GM19463 (cell line): ENCODE measurements at regions not wholly inside any gene's neighbourhood (a gene's known extent, or its start where the extent isn't known, plus 50 kb on each side); places are given as distances from the start of the nearest gene placed in this dataset.

Experiments used
- ATAC-seq: cut with Tn5 transposase; IDR thresholded peaks from one replicate; pipeline ENCODE4 v1.9.1; 2021; ENCODE audit warnings: mild to moderate bottlenecking, moderate library complexity; ENCODE audit not compliant: unreplicated experiment

DNA sequence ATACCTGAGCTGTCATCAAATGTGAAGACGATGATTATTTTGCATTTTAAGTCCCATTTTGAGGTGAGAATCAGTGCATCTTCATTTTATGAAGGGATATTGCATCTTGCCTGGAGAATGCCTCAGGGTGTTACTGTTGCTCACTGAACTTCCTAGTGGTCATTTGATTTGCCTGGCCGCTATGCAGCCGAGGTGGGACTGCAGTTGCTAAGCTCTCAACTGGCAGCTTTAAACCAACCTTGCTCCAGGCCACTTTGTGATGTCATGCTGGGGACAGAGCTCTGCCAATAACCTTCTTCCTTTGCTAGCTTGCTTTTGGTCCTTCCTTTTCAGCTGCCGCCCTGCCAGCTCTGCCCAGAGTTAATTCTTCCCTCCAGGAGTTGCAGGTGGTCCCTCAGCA lies 409.4 kb upstream of the B3GAT1 start:
- ATAC-seq: no peak

- no peak for ATAC-seq
These were observed 407.0 kb upstream of the B3GAT1 start for GRCh38 chr11:134819041-134819440.

GRCh38 chr11:134818516-134818915 lies 406.5 kb upstream of the B3GAT1 start:
- no peak for ATAC-seq

- ATAC-seq: no peak
These were observed 403.4 kb upstream of the B3GAT1 start for GRCh38 chr11:134815404-134815803.

- ATAC-seq: no peak
These were observed 396.0 kb upstream of the B3GAT1 start for GRCh38 chr11:134807997-134808396.

DNA sequence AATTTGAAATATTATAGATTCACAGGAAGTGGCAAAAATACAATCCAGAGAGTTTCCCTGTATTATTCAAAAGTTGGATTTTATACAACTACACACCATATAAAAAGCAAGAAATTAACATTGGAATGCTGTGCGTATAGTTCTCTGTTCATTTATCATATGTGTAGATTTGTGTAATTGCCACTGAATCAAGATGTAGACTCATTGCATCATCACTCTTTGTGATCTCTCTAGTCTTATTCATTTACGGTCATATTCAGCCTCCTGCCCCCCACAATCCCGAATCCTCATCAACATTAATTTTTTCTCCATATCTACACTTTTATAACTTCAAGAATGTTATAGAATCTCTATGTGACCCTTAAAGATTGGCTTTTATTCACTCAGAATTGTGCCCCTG lies 390.6 kb upstream of the B3GAT1 start:
- ATAC-seq: no peak

DNA sequence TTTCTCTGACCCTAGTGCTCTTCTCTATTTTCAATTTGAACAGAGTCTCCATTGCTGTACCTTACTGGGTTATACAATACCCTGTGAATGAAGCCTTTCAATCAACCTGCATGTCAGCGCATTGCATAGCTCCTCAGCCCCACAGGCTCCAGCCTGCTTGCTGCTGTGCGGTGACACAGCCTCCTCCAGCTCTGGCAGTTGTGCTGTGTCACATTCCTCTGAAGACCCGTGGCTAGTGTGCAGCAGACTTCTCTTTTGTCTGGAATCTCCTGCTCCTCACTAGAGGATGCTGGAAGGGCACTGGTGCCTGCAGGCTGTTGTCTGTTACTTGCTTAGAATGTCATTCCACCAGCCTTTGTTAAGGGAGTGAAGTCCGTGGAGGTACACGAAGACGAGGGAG lies 390.1 kb upstream of the B3GAT1 start:
- no peak for ATAC-seq

- ATAC-seq: no peak
These were observed 389.5 kb upstream of the B3GAT1 start for GRCh38 chr11:134801570-134801969.

DNA sequence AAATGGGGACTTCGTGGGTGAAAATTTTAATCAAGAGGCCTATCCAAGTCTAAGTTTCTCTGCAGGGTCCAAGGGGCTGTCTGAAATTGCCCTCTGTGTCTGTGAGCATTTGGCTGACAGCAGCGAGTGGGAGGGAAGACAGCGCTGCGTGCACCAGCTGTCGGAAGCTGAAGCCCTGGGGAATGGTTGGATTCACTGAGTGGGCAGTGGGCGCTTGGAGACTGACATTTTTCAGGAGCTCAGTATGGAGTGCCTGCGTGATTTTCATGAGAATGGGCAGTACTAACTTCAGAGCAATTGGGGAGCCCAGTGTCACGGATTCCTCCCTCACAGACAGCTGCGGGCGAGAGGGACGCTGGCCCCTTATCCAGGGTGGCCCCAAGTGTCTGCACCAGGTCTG lies 388.8 kb upstream of the B3GAT1 start:
- ATAC-seq: no peak

DNA sequence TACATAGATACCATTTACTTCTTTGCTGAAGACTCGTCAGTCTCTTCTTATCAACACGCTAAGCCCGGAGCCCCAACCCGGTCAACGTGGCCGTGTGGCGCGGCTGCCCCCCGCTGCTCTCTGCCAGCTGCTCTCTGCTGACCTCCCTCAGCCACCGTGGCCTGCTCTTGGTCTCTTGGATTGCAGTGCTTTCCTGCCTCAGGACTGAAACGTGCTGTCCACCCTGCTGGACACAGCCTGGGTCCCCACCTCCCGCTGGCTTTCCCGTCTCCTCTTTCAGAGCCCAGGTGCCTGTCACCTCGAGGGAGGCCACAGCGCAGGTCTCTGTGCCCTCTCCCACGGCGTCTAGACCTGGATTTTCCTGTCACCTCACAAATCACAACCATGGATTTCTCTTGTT lies 388.1 kb upstream of the B3GAT1 start:
- ATAC-seq: no peak

DNA sequence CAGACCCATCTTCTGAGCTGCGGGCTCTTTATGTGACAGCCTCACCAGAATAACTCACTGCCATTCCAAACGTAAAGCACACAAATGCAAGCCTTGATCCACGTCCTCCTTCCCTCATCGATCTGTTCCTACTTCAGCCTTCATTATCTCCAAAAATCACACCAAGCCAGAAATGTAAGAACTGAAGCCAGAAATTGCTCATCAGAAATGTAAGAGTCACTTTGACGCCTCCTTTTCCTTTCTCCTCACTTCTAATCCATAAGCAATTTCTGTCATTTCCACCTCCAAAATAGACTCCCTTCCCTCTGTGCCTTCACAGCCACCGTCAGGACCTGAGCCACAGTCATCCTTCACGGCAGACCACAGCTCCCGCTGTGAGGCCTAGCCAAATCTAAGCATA lies 387.3 kb upstream of the B3GAT1 start:
- ATAC-seq: no peak

DNA sequence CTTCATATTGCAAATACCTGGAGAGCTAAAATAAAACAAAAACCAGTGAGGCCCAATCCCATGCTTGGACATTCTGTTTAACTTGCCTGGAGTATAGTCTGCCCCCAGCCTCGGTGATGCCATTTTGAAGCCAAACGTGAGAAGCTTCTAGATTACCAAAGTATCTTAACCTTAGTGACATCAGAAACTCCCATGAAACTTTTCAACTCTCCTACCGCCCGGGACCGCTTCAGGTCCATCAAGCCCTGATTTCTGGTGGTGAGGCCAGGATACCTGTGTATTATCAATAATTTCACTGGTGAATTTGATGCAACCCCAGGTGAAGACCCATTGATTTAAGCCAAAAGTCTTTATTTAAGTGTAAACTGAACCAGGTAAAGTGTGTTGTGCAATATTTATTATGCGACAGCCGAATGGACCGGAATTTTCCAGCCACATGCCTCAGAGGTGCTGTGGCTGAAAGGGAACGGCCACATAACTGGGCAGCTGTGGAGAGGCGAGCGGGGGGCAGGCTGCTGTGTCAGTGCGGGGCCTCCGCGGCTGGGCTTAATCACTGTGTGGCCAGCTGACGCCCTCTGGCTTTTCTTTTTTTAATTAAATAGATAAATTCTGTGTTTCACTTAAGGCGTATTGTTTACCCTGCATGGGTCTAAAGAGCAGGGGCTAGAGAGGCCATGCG lies 385.5 kb upstream of the B3GAT1 start:
- ATAC-seq: no peak

- ATAC-seq: no peak
These were observed 383.0 kb upstream of the B3GAT1 start for GRCh38 chr11:134795017-134795416.

GRCh38 chr11:134794192-134794591 lies 382.1 kb upstream of the B3GAT1 start:
- ATAC-seq: no peak

DNA sequence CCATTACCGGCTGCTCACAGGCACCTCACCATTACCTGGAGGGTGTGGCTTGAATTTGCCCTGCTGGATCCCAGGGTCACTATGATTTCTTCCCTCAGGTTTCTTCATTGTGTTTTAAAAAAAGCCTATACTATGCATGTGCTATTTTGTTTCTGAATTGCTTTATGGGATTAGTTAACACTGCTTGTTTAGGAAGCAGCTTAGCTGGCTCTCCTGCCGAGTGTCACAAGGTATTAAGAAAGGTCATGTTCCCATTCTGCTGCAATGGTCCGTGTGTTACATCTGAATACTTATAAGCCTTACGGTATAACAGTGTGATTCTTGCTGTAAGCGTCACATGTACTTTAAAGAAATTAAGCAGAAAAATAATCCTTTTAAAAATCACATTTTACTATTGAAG lies 380.6 kb upstream of the B3GAT1 start:
- no peak for ATAC-seq

GRCh38 chr11:134792044-134792443 lies 380.0 kb upstream of the B3GAT1 start:
- no peak for ATAC-seq

- no peak for ATAC-seq
These were observed 379.1 kb upstream of the B3GAT1 start for GRCh38 chr11:134791102-134791501.

GRCh38 chr11:134789104-134789503 lies 377.1 kb upstream of the B3GAT1 start:
- ATAC-seq: no peak

- ATAC-seq: no peak
These were observed 374.6 kb upstream of the B3GAT1 start for GRCh38 chr11:134786636-134787035.

- no peak for ATAC-seq
These were observed 373.7 kb upstream of the B3GAT1 start for GRCh38 chr11:134785660-134786284.

GRCh38 chr11:134785059-134785458 lies 373.0 kb upstream of the B3GAT1 start:
- ATAC-seq: no peak

DNA sequence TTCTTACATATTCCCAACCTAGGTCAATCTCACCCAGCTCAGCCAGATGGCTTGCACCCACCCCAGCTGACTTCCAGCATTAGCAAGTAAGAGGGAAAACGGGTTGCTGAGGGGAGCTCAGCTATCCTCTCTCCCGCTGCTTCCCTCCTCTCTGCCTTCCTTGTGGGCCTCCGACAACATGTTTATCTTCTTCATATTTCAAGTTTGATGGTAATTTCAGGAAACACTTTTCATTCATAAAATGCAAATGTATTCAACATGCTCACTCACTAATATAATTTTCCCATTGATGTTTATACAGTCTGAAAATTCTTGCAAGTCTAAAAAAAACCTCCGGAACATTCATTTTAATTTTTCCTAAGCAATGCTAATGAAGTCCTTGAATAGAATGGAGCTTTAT lies 372.5 kb upstream of the B3GAT1 start:
- ATAC-seq: no peak

- no peak for ATAC-seq
These were observed 372.0 kb upstream of the B3GAT1 start for GRCh38 chr11:134784046-134784445.
